ENCODE measurements at regions not wholly inside any gene's neighbourhood (a gene's known extent, or its start where the extent isn't known, plus 50 kb on each side); places are given as distances from the start of the nearest gene placed in this dataset.

- TF ChIP-seq CTCF (IDR thresholded peaks at IDR 0.05), result no peak
- no peak for TF ChIP-seq POLR2A (IDR thresholded peaks at IDR 0.05; ENCODE audit: low read depth)
- TF ChIP-seq EP300 (IDR thresholded peaks at IDR 0.05), result no peak
Measured at GRCh38 chr1:63155437-63155836, 166.9 kb upstream of the FOXD3 start.
